Peyer's patch (tissue), 4 donors: ENCODE measurements at regions not wholly inside any gene's neighbourhood (a gene's known extent, or its start where the extent isn't known, plus 50 kb on each side); places are given as distances from the start of the nearest gene placed in this dataset.

ENCODE experiments used
- DNase-seq, 3 donors: peaks; one replicate each; pipeline ENCODE4 v3.0.0-alpha.2; 2017 to 2019
- H3K27ac ChIP-seq, 4 donors: fragments of 200-600 bp; sonication (generic); one replicate each; pipeline ENCODE4 v1.5.1; 2016 to 2019
- H3K27me3 ChIP-seq, 2 donors: fragments of 200-600 bp; sonication (generic); one replicate each; pipeline ENCODE4 v1.5.1; 2019
- H3K36me3 ChIP-seq, 3 donors: fragments of 200-600 bp; sonication (generic); one replicate each; pipeline ENCODE4 v1.5.1; 2016 to 2019
- H3K4me1 ChIP-seq, 4 donors: fragments of 200-600 bp; sonication (generic); one replicate each; pipeline ENCODE4 v1.5.1; 2016 to 2019
- H3K4me3 ChIP-seq, 4 donors: fragments of 200-600 bp; sonication (generic); 1 replicate in 3 of 4; 2 replicates in 1 of 4; pipeline ENCODE4 v1.5.1; 2016 to 2019; ENCODE audit warnings: mild to moderate bottlenecking in 1 of 4
- H3K9me3 ChIP-seq, 4 donors: fragments of 200-600 bp; sonication (generic); one replicate each; pipeline ENCODE4 v1.5.1; 2016 to 2019; ENCODE audit warnings: mild to moderate bottlenecking in 1 of 4
- CTCF ChIP-seq, 6 experiments: fragments of 450-650 bp in 4 of 6; fragments of 200-600 bp in 2 of 6; sonication (generic) in 1 of 6; IDR thresholded peaks; one replicate each; pipeline ENCODE4 v1.5.1; 2017 to 2019; ENCODE audit warnings: antibody characterized with exemption in 6 of 6, mild to moderate bottlenecking in 3 of 6, moderate library complexity in 1 of 6
- POLR2A ChIP-seq, 2 donors: fragments of 450-650 bp; IDR thresholded peaks; one replicate each; pipeline ENCODE4 v1.5.1; 2017; ENCODE audit warnings: antibody characterized with exemption in 2 of 2, mild to moderate bottlenecking in 2 of 2, moderate library complexity in 2 of 2

GRCh38 chr1:17933971-17934370 is 173.6 kb upstream of the IGSF21 start:
- Histone ChIP-seq H3K9me3 (no peaks in the 10 kb centered on the region), H3K4me1 (no peaks in the 10 kb centered on the region), H3K36me3 (no peaks in the 10 kb centered on the region), H3K27ac (no peak overlapping the region), H3K27me3 (no peaks in the 10 kb centered on the region), H3K4me3 (no peak overlapping the region)
- DNase-seq: no peak
- TF ChIP-seq POLR2A (IDR thresholded peaks at IDR 0.05) (no peak), CTCF (IDR thresholded peaks at IDR 0.05) (no peak)

GRCh38 chr1:17935230-17935629 is 172.4 kb upstream of the IGSF21 start:
- Histone ChIP-seq H3K9me3 (no peaks in the 10 kb centered on the region), H3K36me3 (no peaks in the 10 kb centered on the region), H3K27me3 (no peaks in the 10 kb centered on the region), H3K4me1 (no peaks in the 10 kb centered on the region), H3K27ac (no peak overlapping the region), H3K4me3 (no peak overlapping the region)
- TF ChIP-seq CTCF (IDR thresholded peaks at IDR 0.05) (no peak), POLR2A (IDR thresholded peaks at IDR 0.05) (no peak)
- DNase-seq: no peak

- Histone ChIP-seq H3K36me3 (no peaks in the 10 kb centered on the region), H3K27ac (no peak overlapping the region), H3K27me3 (no peaks in the 10 kb centered on the region), H3K9me3 (no peaks in the 10 kb centered on the region), H3K4me3 (no peak overlapping the region), H3K4me1 (no peaks in the 10 kb centered on the region)
- no peak for TF ChIP-seq POLR2A (IDR thresholded peaks at IDR 0.05)
- no peak for TF ChIP-seq CTCF (IDR thresholded peaks at IDR 0.05)
- no peak for DNase-seq
Measured at GRCh38 chr1:17941431-17942189, 166.0 kb upstream of the IGSF21 start.

GRCh38 chr1:17943506-17943905 is 164.1 kb upstream of the IGSF21 start:
- Histone ChIP-seq H3K27ac (no peak overlapping the region), H3K9me3 (no peaks in the 10 kb centered on the region), H3K27me3 (no peaks in the 10 kb centered on the region), H3K4me3 (no peak overlapping the region), H3K4me1 (no peaks in the 10 kb centered on the region), H3K36me3 (no peaks in the 10 kb centered on the region)
- TF ChIP-seq POLR2A (IDR thresholded peaks at IDR 0.05): no peak
- no peak for DNase-seq

GRCh38 chr1:17944646-17945045 is 163.0 kb upstream of the IGSF21 start:
- H3K36me3 ChIP-seq: no peaks in the 10 kb centered on the region
- H3K4me3 ChIP-seq: no peak overlapping the region
- TF ChIP-seq POLR2A (IDR thresholded peaks at IDR 0.05) (no peak), CTCF (IDR thresholded peaks at IDR 0.05) (no peak)
- no peak overlapping the region for H3K27ac ChIP-seq
- no peak for DNase-seq
- no peaks in the 10 kb centered on the region for H3K4me1 ChIP-seq
- no peaks in the 10 kb centered on the region for H3K27me3 ChIP-seq
- no peaks in the 10 kb centered on the region for H3K9me3 ChIP-seq

- H3K27ac ChIP-seq: no peak overlapping the region
- H3K36me3 ChIP-seq: no peaks in the 10 kb centered on the region
- no peak for DNase-seq
- H3K4me3 ChIP-seq: no peak overlapping the region
- TF ChIP-seq POLR2A (IDR thresholded peaks at IDR 0.05): no peak
- no peak for TF ChIP-seq CTCF (IDR thresholded peaks at IDR 0.05)
- H3K4me1 ChIP-seq: no peaks in the 10 kb centered on the region
- H3K27me3 ChIP-seq: no peaks in the 10 kb centered on the region
- H3K9me3 ChIP-seq: no peaks in the 10 kb centered on the region
Measured at GRCh38 chr1:17946434-17946833, 161.2 kb upstream of the IGSF21 start.
